ENCODE measurements at regions not wholly inside any gene's neighbourhood (a gene's known extent, or its start where the extent isn't known, plus 50 kb on each side); places are given as distances from the start of the nearest gene placed in this dataset.

- TF ChIP-seq, protein P1, sequence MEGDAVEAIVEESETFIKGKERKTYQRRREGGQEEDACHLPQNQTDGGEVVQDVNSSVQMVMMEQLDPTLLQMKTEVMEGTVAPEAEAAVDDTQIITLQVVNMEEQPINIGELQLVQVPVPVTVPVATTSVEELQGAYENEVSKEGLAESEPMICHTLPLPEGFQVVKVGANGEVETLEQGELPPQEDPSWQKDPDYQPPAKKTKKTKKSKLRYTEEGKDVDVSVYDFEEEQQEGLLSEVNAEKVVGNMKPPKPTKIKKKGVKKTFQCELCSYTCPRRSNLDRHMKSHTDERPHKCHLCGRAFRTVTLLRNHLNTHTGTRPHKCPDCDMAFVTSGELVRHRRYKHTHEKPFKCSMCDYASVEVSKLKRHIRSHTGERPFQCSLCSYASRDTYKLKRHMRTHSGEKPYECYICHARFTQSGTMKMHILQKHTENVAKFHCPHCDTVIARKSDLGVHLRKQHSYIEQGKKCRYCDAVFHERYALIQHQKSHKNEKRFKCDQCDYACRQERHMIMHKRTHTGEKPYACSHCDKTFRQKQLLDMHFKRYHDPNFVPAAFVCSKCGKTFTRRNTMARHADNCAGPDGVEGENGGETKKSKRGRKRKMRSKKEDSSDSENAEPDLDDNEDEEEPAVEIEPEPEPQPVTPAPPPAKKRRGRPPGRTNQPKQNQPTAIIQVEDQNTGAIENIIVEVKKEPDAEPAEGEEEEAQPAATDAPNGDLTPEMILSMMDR (IDR thresholded peaks at IDR 0.05; ENCODE audit: low read length, missing control alignments) = no peak
- DNase-seq (ENCODE audit: low read depth) = no peak
- H3K4me3 ChIP-seq (replicated peaks; ENCODE audit: low read depth, low read length) = no peak overlapping the region
These were observed 59.7 kb upstream of the TMEM108 start for GRCh38 chr3:132978464-132978863.

- no peak for DNase-seq (ENCODE audit: low read depth)
- H3K4me3 ChIP-seq (replicated peaks; ENCODE audit: low read depth, low read length) = no peak overlapping the region
- TF ChIP-seq, protein P1 (IDR thresholded peaks at IDR 0.05; ENCODE audit: low read length, missing control alignments) = no peak
These were observed 64.1 kb upstream of the TMEM108 start for GRCh38 chr3:132974097-132974496.

- TF ChIP-seq, protein P1 (IDR thresholded peaks at IDR 0.05; ENCODE audit: low read length, missing control alignments) = no peak
- DNase-seq (ENCODE audit: low read depth) = no peak
- no peak overlapping the region for H3K4me3 ChIP-seq (replicated peaks; ENCODE audit: low read depth, low read length)
These were observed 64.8 kb upstream of the TMEM108 start for GRCh38 chr3:132973441-132973840.

DNA sequence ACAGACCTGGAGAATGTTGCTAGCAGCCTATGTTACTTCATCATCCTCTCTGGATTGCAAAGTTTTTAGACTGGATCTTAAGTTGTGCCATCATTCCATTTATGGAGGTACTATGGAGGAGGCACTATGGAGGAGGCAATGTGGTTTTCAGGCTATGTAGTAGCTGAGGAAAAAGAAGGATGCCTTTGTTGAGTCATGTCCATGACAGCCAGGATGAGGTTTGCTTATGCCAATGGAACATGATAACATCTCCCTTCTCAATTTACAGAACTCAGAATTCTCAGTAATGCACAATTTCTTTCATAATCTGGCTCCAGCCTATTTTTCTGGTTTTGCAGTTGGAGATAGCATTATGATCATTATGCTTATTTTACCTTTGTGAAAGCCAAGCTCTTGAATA lies 65.9 kb upstream of the TMEM108 start:
- TF ChIP-seq, protein P1 (IDR thresholded peaks at IDR 0.05; ENCODE audit: low read length, missing control alignments) = no peak
- peak; percentile 42 for DNase-seq (ENCODE audit: low read depth)
- no peak overlapping the region for H3K4me3 ChIP-seq (replicated peaks; ENCODE audit: low read depth, low read length)

DNA sequence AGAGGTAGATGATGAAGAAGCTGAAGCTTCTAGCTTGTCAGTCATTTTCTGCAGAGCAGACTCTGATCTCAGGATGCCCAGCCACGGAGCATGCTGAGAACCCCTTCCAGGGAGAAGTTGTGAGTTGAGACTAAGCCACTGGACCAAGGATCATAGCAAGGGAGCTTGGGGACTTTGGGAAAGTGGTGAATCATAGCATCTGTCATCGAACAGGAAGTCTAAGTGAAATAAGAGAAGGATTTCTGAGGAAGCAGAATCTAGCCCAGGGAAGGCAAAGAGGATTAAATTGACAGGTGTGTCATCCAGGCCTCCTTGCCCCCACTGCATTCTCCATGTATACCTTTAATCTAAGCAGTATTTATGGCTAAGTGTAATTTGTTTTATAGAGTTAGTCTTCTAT lies 71.8 kb upstream of the TMEM108 start:
- TF ChIP-seq, protein P1 (IDR thresholded peaks at IDR 0.05; ENCODE audit: low read length, missing control alignments) = no peak
- no peak for DNase-seq (ENCODE audit: low read depth)
- no peak overlapping the region for H3K4me3 ChIP-seq (replicated peaks; ENCODE audit: low read depth, low read length)

- TF ChIP-seq, protein P1 (IDR thresholded peaks at IDR 0.05; ENCODE audit: low read length, missing control alignments) = no peak
- no peak for DNase-seq (ENCODE audit: low read depth)
- H3K4me3 ChIP-seq (replicated peaks; ENCODE audit: low read depth, low read length) = no peak overlapping the region
These were observed 73.9 kb upstream of the TMEM108 start for GRCh38 chr3:132964266-132964665.

GRCh38 chr3:132963786-132964185 lies 74.4 kb upstream of the TMEM108 start:
- H3K4me3 ChIP-seq (replicated peaks; ENCODE audit: low read depth, low read length) = no peak overlapping the region
- DNase-seq (ENCODE audit: low read depth) = no peak
- TF ChIP-seq, protein P1 (IDR thresholded peaks at IDR 0.05; ENCODE audit: low read length, missing control alignments) = no peak
